ENCODE measurements at regions not wholly inside any gene's neighbourhood (a gene's known extent, or its start where the extent isn't known, plus 50 kb on each side); places are given as distances from the start of the nearest gene placed in this dataset.

DNA sequence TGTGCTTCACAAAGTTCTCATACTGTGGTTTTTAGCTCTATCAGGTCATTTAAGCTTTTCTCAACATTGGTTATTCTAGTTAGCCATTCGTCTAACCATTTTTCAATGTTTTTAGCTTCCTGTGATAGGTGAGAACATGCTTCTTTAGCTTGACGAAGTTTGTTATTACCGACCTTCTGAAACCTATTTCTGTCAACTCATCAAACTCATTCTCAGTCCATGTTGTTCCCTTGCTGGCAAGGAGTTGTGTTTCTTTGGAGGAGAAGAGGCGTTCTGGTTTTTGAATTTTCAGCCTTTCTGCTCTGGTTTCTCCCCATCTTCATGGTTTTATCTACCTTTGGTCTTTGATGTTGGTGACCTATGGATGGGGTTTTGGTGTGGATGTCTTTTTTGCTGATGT, 120.9 kb downstream of the NFKBIZ start:
- TF ChIP-seq, protein P1, sequence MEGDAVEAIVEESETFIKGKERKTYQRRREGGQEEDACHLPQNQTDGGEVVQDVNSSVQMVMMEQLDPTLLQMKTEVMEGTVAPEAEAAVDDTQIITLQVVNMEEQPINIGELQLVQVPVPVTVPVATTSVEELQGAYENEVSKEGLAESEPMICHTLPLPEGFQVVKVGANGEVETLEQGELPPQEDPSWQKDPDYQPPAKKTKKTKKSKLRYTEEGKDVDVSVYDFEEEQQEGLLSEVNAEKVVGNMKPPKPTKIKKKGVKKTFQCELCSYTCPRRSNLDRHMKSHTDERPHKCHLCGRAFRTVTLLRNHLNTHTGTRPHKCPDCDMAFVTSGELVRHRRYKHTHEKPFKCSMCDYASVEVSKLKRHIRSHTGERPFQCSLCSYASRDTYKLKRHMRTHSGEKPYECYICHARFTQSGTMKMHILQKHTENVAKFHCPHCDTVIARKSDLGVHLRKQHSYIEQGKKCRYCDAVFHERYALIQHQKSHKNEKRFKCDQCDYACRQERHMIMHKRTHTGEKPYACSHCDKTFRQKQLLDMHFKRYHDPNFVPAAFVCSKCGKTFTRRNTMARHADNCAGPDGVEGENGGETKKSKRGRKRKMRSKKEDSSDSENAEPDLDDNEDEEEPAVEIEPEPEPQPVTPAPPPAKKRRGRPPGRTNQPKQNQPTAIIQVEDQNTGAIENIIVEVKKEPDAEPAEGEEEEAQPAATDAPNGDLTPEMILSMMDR (IDR thresholded peaks at IDR 0.05) = no peak
- TF ChIP-seq POLR2A (IDR thresholded peaks at IDR 0.05) = no peak
- TF ChIP-seq POLR2AphosphoS5 (IDR thresholded peaks at IDR 0.05) = no peak
